NB4 (cell line): ENCODE measurements at regions not wholly inside any gene's neighbourhood (a gene's known extent, or its start where the extent isn't known, plus 50 kb on each side); places are given as distances from the start of the nearest gene placed in this dataset.

Experiments used
- CTCF ChIP-seq: IDR thresholded peaks from one replicate; pipeline ENCODE4 v1.5.1; 2012; ENCODE audit warnings: low read depth, low read length
- POLR2A ChIP-seq: IDR thresholded peaks from 2 replicates; pipeline ENCODE4 v1.6.1; 2011; ENCODE audit warnings: mild to moderate bottlenecking; ENCODE audit not compliant: insufficient read length; ENCODE audit errors: extremely low read depth

GRCh38 chr4:52251864-52252263 lies 200.8 kb downstream of the SPATA18 start:
- TF ChIP-seq CTCF (no peak), POLR2A (no peak)
